SK-N-SH (cell line): ENCODE measurements at regions not wholly inside any gene's neighbourhood (a gene's known extent, or its start where the extent isn't known, plus 50 kb on each side); places are given as distances from the start of the nearest gene placed in this dataset.

Source experiments
- CTCF ChIA-PET: fragments of 300-600, 350-600 bp; formaldehyde crosslinking; extraction: SDS; loops from one replicate; lab custom pipeline; 2021; lab: Yijun Ruan, JAX
- POLR2A ChIA-PET: fragments of 350-600 bp; sonication (Branson Sonifier 250); formaldehyde crosslinking; extraction: SDS; loops from one replicate; lab custom pipeline; 2020; ENCODE audit warnings: antibody characterized with exemption, inconsistent platforms; lab: Yijun Ruan, JAX
- DNase-seq: peaks from one replicate; pipeline ENCODE4 v3.0.0; 2012
- H2AFZ ChIP-seq: fragments of 200-600 bp; sonication (generic); 2 replicates; pipeline ENCODE4 v1.8.1; 2016; ENCODE audit warnings: antibody characterized with exemption, mild to moderate bottlenecking, low read depth
- H3F3A ChIP-seq: fragments of 200-600 bp; sonication (generic); replicated peaks from 2 replicates; pipeline ENCODE3; 2016; ENCODE audit warnings: antibody characterized with exemption, mild to moderate bottlenecking; ENCODE audit not compliant: insufficient read depth
- H3K27ac ChIP-seq, 2 experiments: fragments of 200-500 bp in 1 of 2; fragments of 200-600 bp in 1 of 2; sonication (Bioruptor generic) in 1 of 2; sonication (generic), shearing (Covaris generic) in 1 of 2; 2 replicates each; pipeline versions ENCODE4 v1.5.1 to v1.6.1; 2014 to 2016; ENCODE audit warnings: low read depth in 2 of 2, inconsistent platforms in 1 of 2, low read length in 1 of 2, mild to moderate bottlenecking in 1 of 2, mixed read lengths in 1 of 2
- H3K27me3 ChIP-seq: fragments of 200-600 bp; sonication (generic), shearing (Covaris generic); 2 replicates; pipeline ENCODE4 v1.6.1; 2016; ENCODE audit warnings: mixed run types; ENCODE audit not compliant: insufficient read depth
- H3K36me3 ChIP-seq, 2 experiments: fragments of 200-500 bp in 1 of 2; fragments of 200-600 bp in 1 of 2; sonication (Bioruptor generic) in 1 of 2; sonication (generic) in 1 of 2; replicated peaks in 1 of 2; 2 replicates each; pipeline versions ENCODE3 to v1.5.1; 2014 to 2016; ENCODE audit warnings: low read length in 1 of 2, mild to moderate bottlenecking in 1 of 2; ENCODE audit not compliant: insufficient read depth in 2 of 2, control insufficient read depth in 1 of 2
- H3K4me1 ChIP-seq, 2 experiments: fragments of 200-500 bp in 1 of 2; fragments of 200-600 bp in 1 of 2; sonication (Bioruptor generic) in 1 of 2; sonication (generic), shearing (Covaris generic) in 1 of 2; 2 replicates each; pipeline versions ENCODE4 v1.5.1 to v1.6.1; 2014 to 2016; ENCODE audit warnings: low read depth in 1 of 2, low read length in 1 of 2, mixed run types in 1 of 2; ENCODE audit not compliant: insufficient read depth in 2 of 2, control insufficient read depth in 1 of 2
- H3K4me2 ChIP-seq: fragments of 200-600 bp; sonication (generic), shearing (Covaris generic); 2 replicates; pipeline ENCODE4 v1.6.1; 2017; ENCODE audit warnings: mixed run types
- H3K4me3 ChIP-seq, 2 experiments: fragments of 200-500 bp in 1 of 2; fragments of 200-600 bp in 1 of 2; sonication (Bioruptor generic) in 1 of 2; sonication (generic), shearing (Covaris generic) in 1 of 2; 2 replicates each; pipeline versions ENCODE4 v1.5.1 to v1.8.1; 2014 to 2016; ENCODE audit warnings: low read depth in 2 of 2, inconsistent platforms in 1 of 2, low read length in 1 of 2, mild to moderate bottlenecking in 1 of 2, mixed read lengths in 1 of 2, moderate library complexity in 1 of 2
- H3K79me2 ChIP-seq: fragments of 200-600 bp; sonication (generic); 2 replicates; pipeline ENCODE4 v1.8.1; 2017; ENCODE audit warnings: mild to moderate bottlenecking; ENCODE audit not compliant: insufficient read depth
- H3K9ac ChIP-seq: fragments of 200-600 bp; sonication (generic); 2 replicates; pipeline ENCODE4 v1.6.1; 2017; ENCODE audit warnings: mixed run types
- H3K9me2 ChIP-seq: fragments of 200-600 bp; sonication (generic); 2 replicates; pipeline ENCODE4 v1.6.1; 2017; ENCODE audit warnings: mixed run types
- H3K9me3 ChIP-seq: fragments of 200-600 bp; sonication (generic); 2 replicates; pipeline ENCODE4 v1.6.1; 2017; ENCODE audit warnings: mixed run types, mild to moderate bottlenecking, moderate library complexity
- H4K20me1 ChIP-seq: fragments of 200-600 bp; sonication (generic); 2 replicates; pipeline ENCODE4 v1.6.1; 2017; ENCODE audit warnings: mild to moderate bottlenecking, mixed run types; ENCODE audit not compliant: insufficient read depth
- FOXM1 ChIP-seq: IDR thresholded peaks from 2 replicates; pipeline ENCODE4 v1.4.0; 2012; ENCODE audit warnings: low read depth, mild to moderate bottlenecking
- IRF3 ChIP-seq: fragments of 150-350 bp; IDR thresholded peaks from 2 replicates; pipeline ENCODE4 v1.6.1; 2016; ENCODE audit warnings: mild to moderate bottlenecking, low read depth, low read length
- JUND ChIP-seq: IDR thresholded peaks from 2 replicates; pipeline ENCODE4 v1.4.0; 2012
- MXI1 ChIP-seq: IDR thresholded peaks from 2 replicates; pipeline ENCODE4 v1.6.1; 2012; ENCODE audit warnings: mild to moderate bottlenecking, low read depth, low read length, improper control_type of control experiment
- NFIC ChIP-seq: IDR thresholded peaks from 2 replicates; pipeline ENCODE4 v1.4.0; 2012; ENCODE audit warnings: borderline replicate concordance
- NRF1 ChIP-seq: IDR thresholded peaks from 2 replicates; pipeline ENCODE4 v1.6.1; 2012; ENCODE audit warnings: low read depth, mild to moderate bottlenecking, low read length
- POLR2AphosphoS5 ChIP-seq: IDR thresholded peaks from 2 replicates; pipeline ENCODE4 v1.6.1; 2012; ENCODE audit warnings: low read depth, low read length
- REST ChIP-seq: IDR thresholded peaks from 2 replicates; pipeline ENCODE4 v1.6.1; 2012; ENCODE audit warnings: mild to moderate bottlenecking, low read depth, low read length, moderate library complexity
- SMC3 ChIP-seq: IDR thresholded peaks from 2 replicates; pipeline ENCODE4 v1.6.1; 2012; ENCODE audit warnings: low read depth, low read length, improper control_type of control experiment
- TAF1 ChIP-seq: IDR thresholded peaks from 2 replicates; pipeline ENCODE4 v1.6.1; 2012; ENCODE audit warnings: low read depth, mild to moderate bottlenecking, low read length, moderate library complexity, borderline replicate concordance
- TCF12 ChIP-seq: IDR thresholded peaks from 2 replicates; pipeline ENCODE4 v1.4.0; 2012
- USF1 ChIP-seq: IDR thresholded peaks from 2 replicates; pipeline ENCODE4 v1.4.0; 2012; ENCODE audit warnings: low read depth, borderline replicate concordance
- WGBS: methylation state at CpG from one replicate; pipeline ENCODE4 v1.1.6; 2017; ENCODE audit warnings: low lambda C conversion rate; 5-methylcytosine and 5-hydroxymethylcytosine counted together
- TF ChIP-seq, protein P1 (sequence below): fragments of 150-350 bp; IDR thresholded peaks from 2 replicates; pipeline ENCODE4 v1.6.1; 2017; ENCODE audit warnings: antibody characterized with exemption, low read length, low read depth, borderline replicate concordance
- TF ChIP-seq, protein P2 (sequence below): IDR thresholded peaks from 2 replicates; pipeline ENCODE4; 2012
- TF ChIP-seq, protein P3 (sequence below): fragments of 200-600 bp; sonication (generic); IDR thresholded peaks from 2 replicates; pipeline ENCODE4 v1.6.1; 2017; ENCODE audit warnings: antibody characterized with exemption, mild to moderate bottlenecking, moderate library complexity

DNA sequence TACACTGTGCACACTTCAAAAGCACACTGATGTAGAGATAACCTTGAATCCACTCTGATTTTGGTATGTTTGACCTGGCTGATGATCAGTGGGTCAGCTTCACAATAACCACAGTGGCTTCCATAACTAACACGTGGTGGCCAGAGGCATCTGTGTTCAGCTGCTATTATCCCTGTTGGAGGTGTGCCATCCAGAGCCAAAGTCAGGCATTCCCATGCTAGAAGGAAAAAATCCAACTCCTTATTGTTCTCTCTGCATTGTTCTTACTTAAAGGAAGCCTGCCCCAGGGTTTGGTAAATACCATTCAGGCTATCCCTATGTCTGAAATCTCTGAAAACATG is 127.3 kb upstream of the MON1B start (continued):
- TF ChIP-seq, protein P1, sequence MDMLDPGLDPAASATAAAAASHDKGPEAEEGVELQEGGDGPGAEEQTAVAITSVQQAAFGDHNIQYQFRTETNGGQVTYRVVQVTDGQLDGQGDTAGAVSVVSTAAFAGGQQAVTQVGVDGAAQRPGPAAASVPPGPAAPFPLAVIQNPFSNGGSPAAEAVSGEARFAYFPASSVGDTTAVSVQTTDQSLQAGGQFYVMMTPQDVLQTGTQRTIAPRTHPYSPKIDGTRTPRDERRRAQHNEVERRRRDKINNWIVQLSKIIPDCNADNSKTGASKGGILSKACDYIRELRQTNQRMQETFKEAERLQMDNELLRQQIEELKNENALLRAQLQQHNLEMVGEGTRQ = no peak
- TF ChIP-seq POLR2AphosphoS5 = no peak
- TF ChIP-seq, all 33 proteins: peak for 0

- ChIA-PET POLR2A (no interaction called here), CTCF (interaction anchor here (0.6 to 2.4 kb wide), 4 partner anchors 20 to 1881 kb away, joined by 3 to 9 read pairs (median 3); no protein-coding TSS in a partner anchor)
- Histone ChIP-seq H3K4me1 (peaks cover 0 to 4% of the 10 kb centered on the region in 2 experiments; a peak in 1 of 4 replicates), H3K9me3 (no peaks in the 10 kb centered on the region), H3K4me3 (no peak overlapping the region), H3K27ac (no peak overlapping the region), H3K27me3 (no peaks in the 10 kb centered on the region), H2AFZ (no peak overlapping the region), H3K79me2 (no peaks in the 10 kb centered on the region), H3K9me2 (no peaks in the 10 kb centered on the region), H3K36me3 (no peaks in the 10 kb centered on the region), H3F3A (no peaks in the 10 kb centered on the region), H3K9ac (no peak overlapping the region), H3K4me2 (no peak overlapping the region), H4K20me1 (no peaks in the 10 kb centered on the region)
- no peak for DNase-seq
- WGBS = 50% methylated on average over 5 of the region's 7 CpGs
- TF ChIP-seq POLR2AphosphoS5 (no peak), TAF1 (no peak), NFIC (no peak), FOXM1 (no peak), JUND (no peak), SMC3 (no peak), MXI1 (no peak), USF1 (no peak), TCF12 (no peak)
- TF ChIP-seq, protein P1 = no peak
- TF ChIP-seq, protein P2, sequence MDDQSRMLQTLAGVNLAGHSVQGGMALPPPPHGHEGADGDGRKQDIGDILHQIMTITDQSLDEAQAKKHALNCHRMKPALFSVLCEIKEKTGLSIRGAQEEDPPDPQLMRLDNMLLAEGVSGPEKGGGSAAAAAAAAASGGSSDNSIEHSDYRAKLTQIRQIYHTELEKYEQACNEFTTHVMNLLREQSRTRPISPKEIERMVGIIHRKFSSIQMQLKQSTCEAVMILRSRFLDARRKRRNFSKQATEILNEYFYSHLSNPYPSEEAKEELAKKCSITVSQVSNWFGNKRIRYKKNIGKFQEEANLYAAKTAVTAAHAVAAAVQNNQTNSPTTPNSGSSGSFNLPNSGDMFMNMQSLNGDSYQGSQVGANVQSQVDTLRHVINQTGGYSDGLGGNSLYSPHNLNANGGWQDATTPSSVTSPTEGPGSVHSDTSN = no peak
These were observed 127.0 kb upstream of the MON1B start for GRCh38 chr16:77064037-77064436.

GRCh38 chr16:77066896-77067496 is 124.0 kb upstream of the MON1B start:
- Histone ChIP-seq H3F3A (no peaks in the 10 kb centered on the region), H2AFZ (no peak overlapping the region), H3K9me3 (no peaks in the 10 kb centered on the region), H3K9ac (no peak overlapping the region), H3K27ac (no peak overlapping the region), H3K4me1 (peaks cover 0 to 4% of the 10 kb centered on the region in 2 experiments; a peak in 1 of 4 replicates), H3K9me2 (no peaks in the 10 kb centered on the region), H3K36me3 (no peaks in the 10 kb centered on the region), H3K79me2 (no peaks in the 10 kb centered on the region), H4K20me1 (no peaks in the 10 kb centered on the region), H3K27me3 (no peaks in the 10 kb centered on the region), H3K4me2 (no peak overlapping the region), H3K4me3 (no peak overlapping the region)
- no peak for DNase-seq
- ChIA-PET POLR2A (no interaction called here), CTCF (interaction anchor here (1.3 kb wide), 1 partner anchor 103 kb away, joined by 3 read pairs; no protein-coding TSS in a partner anchor)
- 44% methylated on average over 9 of the region's 9 CpGs for WGBS
- no peak for TF ChIP-seq IRF3
- TF ChIP-seq, protein P3, sequence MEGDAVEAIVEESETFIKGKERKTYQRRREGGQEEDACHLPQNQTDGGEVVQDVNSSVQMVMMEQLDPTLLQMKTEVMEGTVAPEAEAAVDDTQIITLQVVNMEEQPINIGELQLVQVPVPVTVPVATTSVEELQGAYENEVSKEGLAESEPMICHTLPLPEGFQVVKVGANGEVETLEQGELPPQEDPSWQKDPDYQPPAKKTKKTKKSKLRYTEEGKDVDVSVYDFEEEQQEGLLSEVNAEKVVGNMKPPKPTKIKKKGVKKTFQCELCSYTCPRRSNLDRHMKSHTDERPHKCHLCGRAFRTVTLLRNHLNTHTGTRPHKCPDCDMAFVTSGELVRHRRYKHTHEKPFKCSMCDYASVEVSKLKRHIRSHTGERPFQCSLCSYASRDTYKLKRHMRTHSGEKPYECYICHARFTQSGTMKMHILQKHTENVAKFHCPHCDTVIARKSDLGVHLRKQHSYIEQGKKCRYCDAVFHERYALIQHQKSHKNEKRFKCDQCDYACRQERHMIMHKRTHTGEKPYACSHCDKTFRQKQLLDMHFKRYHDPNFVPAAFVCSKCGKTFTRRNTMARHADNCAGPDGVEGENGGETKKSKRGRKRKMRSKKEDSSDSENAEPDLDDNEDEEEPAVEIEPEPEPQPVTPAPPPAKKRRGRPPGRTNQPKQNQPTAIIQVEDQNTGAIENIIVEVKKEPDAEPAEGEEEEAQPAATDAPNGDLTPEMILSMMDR = no peak
- TF ChIP-seq NRF1 = no peak
- TF ChIP-seq REST = no peak
